ENCODE measurements at regions not wholly inside any gene's neighbourhood (a gene's known extent, or its start where the extent isn't known, plus 50 kb on each side); places are given as distances from the start of the nearest gene placed in this dataset.

DNA sequence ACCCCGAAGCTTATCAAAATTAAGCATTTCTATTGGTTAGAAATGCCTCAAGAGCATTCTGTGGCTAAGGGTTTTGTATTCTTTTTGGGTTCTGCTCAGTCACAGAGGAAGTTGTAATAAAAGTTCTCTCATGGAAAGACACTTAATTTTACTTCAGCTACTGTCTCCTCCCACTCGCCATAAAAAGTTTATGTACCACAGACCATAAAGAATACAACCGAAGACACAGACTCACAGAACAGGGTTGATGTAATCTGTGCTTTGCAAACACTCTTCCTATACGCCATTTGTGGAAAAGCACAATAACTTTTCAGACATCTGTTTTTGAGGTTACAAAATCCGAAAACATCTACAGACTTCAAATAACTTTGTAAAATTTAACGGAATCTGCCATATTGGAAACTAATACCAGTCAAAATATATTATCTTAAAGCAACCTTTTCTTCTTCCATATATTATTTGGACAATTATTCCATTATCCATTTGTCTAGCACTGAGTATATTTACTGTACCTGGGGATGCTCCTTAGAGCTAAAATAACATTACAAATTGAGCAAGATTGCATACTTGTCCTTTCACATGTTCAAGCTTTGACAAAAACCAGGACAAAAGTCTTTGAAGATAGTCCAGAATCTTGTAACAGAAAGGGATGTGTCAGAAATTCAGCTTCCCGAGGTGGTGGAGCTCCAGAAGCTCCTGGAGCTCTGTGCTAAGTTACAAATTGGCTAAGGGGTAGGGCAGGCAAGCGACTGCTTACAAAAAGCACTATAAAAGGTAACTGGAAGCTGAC, 219.0 kb upstream of the MEOX2 start:
- DNase-seq, result no peak

DNA sequence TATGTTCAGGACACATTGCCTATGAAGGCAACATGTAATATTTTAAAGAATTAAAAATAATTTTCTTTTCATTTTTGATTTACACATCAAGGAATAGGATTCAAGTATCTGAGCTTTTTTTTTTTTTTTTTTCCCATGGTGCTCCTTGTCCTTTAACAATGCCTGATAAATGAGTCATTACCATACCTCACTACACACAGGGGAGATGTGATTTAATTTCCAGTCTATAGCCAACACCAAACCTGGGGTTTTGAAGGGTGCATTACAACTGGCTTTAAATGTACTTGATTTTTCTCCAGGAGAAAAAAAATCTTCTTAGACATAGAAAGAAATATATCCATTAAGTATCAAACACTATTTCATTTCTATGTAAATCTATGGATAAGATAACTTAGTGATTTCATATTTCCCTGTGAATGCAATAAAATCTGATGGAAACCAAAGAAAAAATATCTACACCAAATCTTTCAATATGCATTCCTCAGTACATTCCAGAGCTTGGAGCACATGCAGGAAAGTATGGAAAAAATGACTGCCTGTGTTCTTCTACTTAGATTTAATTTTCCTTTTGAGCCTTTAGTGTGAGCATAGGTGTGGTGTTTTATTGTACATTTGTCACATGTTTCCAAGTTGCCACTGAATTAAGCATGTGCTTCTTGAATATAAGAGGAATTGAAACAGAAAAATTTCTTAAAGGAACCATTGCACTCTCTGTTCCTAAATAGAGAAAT, 204.8 kb upstream of the MEOX2 start:
- no peak for DNase-seq

DNA sequence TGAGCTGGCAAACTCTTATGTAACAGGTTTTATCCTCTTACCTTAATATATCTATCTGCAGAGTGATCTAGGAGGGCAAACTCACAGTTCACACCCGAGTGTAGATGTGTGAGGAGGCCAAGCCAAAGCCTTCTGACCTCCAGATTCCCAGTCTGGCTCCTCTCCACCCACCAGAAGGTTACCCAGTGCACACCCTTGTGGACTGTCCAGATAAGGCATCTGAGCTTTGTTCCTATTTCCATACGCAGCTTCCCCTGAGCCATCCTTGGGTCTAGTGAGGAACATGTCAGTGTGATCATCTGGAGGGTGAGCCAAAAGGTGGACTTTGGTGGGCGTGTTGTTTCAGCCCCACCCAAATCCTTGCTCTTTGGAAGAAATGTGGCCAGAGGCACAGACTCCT, 203.0 kb upstream of the MEOX2 start:
- DNase-seq, result no peak

DNA sequence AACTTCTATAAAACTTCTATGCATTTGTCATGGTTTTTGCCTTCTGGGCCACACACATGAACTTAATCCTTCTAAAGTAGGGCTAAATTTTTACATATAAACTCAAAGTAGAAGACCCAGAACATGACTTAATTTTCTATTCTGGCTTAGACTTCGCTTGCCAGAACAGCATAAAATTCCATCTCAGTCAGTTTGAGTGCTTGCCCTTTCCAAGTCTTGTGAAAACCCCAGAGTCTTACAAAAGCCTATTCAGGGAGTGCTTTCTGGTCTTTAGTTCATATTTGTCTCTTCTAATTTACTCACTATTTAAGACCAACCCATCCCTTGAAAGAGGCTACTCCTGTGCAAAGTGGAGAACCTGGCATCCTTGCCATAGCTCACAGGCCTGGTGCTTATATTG, 201.6 kb upstream of the MEOX2 start:
- no peak for DNase-seq

DNA sequence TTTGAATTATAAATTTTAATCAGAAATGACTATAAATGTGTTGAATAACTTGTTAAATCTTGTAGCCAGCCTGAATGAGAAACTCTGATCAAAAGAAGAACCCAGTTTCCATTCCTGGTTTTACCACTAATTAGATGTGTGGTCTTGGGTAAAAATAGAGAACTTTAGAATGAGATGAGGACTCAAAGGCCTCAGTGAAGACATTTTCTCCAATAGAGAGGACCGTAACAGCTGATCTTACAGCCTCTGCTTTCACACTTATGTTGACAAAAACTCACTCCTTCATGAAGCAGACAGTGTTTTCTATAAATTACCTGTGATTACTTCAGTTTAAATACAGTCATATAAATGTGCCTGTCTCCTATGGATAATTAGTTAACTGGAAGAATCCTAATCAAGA, 200.1 kb upstream of the MEOX2 start:
- DNase-seq, result no peak

DNA sequence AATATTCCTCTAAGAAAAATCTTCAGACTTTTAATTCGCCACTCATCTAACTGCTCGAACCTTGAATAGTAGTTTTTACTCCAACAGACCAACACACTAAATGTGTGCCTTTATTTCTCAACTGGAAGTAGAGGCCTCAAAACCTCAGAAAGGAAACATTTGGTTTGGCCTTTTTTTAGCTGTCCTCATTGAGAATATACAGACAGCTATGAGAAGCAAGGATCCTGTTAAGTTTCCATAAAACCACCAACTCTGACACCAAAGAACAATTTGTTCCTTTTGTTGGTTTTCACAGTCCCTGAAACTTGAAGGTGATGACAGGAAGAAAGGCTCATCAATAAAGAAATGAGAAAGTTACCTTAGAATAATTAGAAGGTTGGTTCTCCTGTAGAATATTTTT, 199.2 kb upstream of the MEOX2 start:
- DNase-seq, result no peak

DNA sequence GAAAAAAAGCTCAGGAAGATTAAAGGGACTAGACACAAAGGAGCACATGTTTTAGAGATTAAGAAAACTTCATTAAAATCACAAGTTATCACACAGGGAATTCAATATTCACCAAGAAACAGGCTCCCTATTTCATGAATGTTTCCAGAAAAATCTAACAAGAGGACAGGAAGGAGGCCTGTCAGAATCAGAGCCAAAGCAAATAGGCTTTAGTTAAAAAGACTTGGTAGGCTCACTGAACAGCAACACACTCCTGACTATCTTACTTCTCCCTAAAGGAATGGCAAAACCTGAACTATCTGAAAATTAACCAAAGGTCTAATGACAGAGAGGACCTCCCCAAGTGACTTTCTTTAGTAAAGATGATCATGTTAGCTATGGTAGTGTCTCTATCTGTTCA, 188.3 kb upstream of the MEOX2 start:
- DNase-seq, result no peak

DNA sequence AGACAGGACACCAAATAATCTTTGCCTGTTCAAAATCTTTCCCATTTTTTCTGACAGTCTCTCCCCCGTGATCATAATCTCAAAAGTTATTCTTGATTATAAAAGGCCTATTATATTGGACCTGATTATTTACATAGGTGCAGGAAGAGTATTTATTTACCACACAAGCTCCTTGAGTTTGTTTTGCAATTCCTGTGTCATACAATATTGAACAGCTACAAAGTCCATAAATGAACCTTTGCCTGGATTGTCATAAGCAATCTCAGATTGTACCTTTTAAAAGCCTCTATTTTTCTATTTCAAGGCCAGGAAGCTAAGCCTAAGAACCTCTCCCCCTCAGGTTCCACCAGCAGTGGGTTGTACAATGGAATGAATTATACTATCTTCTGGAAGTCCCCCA, 183.9 kb upstream of the MEOX2 start:
- DNase-seq, result no peak

DNA sequence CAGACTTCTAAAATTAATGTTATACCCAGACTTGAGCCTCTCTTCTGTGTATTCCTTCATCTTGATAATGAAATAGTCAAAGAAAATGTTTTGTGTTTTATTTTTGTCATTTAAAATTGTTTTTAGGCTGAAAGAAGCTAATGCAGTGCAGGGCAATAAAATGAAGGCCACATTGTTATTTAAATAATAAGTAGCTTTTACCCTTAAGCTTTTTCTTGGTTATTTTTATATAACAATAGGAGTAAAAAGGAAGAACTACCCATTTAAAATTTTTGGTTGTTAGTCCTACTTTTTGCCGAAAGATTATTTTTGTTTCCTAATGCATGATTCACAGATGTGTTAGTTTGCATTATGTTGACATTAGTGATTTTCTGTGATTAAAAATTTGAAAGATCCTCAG, 181.0 kb upstream of the MEOX2 start:
- DNase-seq, result no peak

DNA sequence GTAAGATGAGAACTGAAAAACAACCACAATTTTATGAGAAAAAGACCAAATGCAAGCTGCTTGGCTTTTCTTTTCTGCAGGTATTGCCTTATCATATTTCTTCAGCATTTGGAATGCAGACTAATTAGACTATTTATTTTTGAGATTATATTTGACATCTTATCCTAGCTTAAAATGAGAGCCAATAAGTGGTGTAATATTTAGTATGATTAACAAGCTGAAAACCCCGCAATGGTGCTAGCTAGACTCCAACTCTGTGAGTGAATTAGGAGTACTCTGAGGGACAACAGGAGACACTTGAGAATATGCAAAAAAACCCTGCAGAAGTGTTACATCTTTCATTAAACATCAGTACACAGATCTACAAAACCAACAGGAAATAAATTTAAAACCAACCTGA, 180.3 kb upstream of the MEOX2 start:
- no peak for DNase-seq

DNA sequence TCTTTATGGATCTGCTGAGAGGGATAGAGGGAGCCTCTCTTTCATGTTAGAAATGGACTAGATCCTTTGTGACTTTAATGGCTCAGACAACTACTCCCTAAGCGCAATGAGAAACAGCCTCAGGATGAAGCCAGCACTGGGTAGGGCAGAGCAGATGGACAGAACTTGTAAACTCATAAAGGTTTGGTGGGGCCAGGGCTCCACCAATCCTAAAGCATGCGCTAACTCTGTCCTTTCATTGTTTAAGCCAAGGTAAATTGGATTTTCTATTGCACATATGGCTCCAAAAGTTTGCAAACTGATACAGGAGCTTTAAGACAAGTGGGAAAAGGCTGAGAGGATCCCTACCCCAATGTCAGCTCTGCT, 178.1 kb upstream of the MEOX2 start:
- DNase-seq, result no peak

DNA sequence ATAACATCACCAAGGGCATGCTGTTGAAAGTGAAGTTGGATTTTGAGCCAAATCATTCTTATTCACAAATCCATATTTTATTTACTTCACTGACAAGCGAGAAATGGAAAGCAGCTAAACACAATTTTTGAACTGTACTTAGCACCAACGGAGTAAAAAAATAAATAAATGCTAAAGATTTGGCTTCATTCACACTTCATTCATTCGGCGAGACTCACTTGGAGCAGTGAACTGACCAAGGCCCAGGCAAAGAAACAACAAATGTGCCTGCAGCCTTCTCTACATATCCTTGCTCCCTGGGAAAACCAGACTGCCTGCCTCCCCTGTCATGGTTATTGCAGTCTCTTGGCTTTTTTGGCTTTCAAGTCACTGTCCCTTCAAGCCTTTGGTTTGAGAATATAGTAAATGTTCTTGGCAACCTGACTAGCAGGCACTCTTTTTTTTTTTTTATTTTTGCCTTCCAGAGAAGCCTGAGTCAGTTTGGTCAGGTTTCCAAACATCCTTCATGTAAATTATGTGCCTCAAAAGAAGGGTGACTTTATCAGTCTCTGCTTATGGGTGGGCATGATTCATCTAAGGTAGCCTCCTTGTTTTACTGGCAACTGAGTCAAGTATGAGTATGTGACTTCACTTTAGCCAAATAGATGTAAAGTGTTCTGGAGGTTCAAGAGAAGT, 177.6 kb upstream of the MEOX2 start:
- DNase-seq, result no peak

DNA sequence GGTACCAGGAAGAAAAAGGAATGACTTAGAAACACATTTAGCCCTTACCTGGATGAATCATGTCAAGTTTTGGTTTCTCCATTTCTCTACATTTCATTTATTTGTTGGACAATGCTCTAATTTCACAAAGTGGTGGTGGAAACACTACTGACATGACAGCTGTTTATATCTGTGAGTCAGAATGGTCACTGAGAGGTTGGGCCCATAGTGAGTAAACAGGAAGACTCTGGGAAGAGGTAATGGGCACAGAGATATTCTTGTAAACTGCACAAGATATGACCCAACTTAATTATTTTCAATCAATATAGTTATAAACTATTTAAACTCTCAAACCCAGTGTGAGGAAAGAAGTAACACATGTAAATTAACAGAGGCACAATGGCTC, 176.3 kb upstream of the MEOX2 start:
- DNase-seq, result no peak

DNA sequence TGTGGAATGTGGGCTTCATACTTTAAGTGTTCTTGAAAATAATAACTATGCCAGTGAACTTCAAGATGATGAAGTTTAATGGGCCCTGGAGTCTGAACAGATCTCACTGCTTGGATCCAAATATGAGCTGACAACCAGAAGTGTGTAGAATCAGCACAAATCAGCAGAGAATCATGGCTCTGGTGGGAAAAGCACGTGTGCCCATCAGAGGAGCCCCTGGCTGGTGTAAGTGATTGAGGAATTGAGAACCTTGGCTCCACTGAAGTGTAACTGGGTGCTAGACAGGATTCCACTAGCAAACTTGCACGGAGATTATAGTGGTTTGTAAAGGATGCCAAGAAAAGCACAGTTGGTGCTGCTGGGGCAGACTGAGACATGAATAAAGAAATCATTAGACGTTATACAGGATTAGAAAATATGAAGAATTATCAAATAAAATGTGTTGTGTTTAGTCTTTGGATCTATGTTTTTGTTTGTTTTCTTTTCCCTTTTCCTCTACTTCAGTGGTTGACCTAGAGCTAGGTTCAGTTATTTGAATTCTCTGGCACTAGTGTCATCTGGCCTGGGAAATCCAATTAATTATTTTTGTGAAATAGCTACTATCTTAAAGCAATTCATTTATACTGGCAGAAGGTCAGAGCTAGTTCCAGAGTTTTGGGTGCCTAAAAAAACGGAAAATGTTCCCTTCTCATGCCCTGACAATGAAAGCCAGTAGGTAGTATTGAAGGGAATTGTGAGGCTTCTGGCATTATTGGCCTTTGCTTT, 175.7 kb upstream of the MEOX2 start:
- DNase-seq, result no peak

DNA sequence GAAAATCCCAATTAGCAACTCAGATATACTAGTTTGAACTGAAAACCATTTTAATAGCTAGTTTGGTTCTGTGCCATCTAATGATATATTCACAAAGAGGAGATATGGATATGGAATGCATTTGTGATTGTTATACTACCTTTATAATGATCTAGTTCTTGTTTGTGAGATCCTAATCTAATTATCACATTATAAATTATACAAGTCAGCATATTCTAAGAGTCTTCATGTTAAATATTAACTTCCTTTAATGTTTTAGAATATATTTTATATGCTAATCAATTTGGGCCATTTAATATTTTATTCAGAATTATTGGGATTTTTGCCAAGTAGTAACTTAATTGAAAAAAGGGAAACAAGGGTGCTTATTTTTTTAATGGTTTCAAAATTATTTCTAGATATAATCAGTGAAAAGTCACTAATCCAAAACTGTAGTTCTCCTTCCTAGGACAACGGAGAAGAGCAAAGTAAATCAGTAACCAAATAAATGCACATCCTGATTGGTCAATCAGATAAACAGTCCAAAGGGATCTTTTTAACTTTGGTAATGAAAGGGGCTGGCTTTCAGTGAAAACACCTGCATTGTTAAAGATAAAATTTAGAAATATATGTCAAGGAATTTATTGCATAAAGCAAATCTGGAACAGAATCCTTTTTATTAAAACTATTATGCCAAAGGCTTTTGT, 173.9 kb upstream of the MEOX2 start:
- no peak for DNase-seq

DNA sequence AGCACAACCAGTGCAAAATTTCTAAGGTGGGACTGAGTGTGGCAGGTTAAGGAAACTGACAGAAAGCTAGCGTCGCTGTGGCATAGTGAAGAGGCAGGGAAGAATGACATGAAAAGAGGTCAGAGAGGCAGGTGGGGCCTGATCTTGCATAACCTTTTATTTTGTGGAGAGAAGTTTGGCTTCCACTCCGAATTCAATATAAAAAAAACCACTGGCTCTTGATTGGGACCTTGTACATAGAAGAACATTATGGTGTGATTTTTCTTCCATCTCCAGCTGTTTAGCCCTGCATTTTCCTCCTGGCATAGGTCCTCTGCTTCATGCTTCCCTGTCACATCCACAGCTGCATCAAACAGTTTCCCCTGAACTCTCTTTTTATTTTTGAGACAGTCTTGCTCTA, 170.5 kb upstream of the MEOX2 start:
- no peak for DNase-seq

DNA sequence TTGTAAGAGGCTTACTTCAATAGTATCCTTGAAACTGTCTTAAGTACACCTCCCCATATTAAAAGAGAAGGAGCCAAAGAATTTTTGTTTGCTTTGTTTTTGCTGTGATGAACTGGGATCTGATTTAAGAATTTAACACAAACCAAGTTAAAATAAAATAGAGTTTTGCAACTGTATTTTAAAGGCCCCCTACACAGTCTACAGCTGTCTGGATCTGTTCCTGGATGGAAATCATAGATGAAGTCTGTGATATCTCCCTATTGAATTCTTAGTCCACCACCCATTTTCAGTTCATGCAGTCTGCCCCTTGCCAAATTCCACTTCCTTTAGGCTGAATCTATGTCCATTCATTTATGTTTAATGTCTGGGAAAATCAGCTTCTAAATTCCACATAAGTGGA, 169.8 kb upstream of the MEOX2 start:
- DNase-seq, result no peak

DNA sequence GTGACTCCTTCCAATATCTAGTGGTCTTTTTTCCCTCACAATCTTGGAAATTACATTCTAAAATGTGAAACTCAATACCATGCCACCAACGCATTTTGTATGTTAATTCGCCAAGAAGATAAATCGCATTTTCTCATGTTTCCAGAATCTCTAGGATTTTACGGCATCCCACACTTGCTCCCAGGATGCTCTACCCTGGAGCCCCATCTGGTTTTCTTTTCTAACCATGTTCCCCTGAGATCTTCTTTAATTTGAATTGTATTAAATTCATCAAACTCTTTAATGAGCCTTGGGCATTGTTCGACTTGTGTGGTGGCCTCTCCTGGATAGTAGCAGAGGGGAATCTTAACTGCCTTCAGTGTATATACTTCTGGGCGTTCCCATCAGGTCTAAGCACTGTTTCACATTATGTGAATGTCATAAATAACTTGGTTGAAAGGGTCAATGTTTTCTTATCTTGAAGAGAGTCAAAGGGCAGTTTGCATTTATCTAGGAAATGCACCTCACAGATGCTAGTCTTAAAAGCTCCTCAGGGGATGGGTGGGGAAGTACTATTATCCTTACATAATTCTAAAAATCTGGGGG, 169.1 kb upstream of the MEOX2 start:
- DNase-seq, result no peak

DNA sequence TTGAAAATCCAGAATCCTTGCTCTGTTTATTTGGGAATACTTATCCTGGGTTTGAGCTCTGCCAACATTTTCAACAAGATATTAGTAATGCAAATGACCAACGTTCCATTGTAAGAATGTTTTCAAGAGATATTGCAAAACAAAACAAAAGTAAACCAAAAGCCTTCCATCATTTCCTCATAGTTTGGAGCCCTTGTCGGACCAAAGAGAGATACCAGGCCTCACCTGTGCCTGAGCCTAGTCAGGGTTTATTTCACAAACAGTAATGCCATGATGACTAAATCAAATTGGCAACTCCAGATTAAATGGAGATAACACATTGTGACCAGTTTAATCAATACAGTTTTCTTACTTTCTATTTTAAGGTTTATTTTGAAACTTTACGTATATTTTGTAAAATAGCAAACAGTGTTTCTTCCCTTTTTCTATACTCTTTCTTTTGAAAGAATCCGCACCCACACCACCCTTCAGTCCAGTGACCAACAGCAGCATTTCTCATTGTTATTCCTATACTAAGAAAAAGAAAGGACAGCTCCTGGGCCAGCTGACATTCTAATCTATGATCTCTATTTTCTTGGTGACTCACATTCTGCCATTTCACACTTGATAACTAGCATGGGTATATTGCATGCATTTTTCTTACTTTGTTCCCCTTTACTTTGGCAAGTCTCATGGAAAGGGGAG, 168.5 kb upstream of the MEOX2 start:
- no peak for DNase-seq

DNA sequence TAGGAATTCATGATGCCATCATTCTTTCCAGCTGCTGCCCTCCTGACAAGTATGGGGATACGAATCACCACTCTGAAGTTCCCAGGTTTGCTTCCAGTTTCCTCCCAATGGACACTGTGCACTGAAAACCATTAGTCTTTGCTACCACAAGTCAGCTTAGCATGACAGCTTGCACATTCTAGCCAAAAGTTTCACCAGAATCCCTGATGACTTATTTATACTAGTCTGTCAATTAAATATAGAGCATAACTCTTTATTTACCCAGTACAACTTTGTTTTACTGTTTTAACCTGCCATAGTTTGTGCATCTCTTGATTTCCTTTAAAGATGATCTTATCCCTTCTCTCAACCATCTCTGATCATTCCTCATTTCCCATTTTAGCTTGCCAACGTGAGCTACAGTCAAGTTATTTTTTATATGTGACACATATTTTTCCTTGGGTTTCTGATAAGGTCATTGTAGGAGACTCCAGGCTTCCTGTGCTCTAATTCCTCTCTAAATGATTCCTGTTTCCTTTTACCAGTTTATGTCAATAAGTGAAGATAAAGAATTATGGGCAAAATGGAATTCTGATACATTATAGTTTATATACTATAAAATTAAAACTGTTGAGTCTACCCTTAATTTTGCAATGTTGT, 167.5 kb upstream of the MEOX2 start:
- DNase-seq, result no peak

DNA sequence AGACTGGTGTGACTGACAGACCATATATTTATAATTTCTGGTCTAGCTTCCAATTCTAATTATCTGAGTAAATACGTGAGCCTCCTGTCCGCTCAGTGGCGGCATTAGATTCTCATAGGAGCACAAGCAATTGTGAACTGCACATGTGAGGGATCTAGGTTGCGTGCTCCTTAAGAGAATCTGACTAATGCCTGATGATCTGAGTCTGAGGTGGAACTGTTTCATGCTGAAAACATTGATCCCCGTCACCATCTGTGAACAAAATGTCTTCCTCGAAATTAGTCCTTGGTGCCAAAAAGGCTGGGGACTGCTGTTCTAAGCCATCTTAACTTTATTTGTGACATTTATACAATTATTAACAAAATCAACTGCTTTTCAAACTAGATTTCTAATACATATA, 164.7 kb upstream of the MEOX2 start:
- no peak for DNase-seq
